ENCODE measurements at regions not wholly inside any gene's neighbourhood (a gene's known extent, or its start where the extent isn't known, plus 50 kb on each side); places are given as distances from the start of the nearest gene placed in this dataset.

GRCh38 chr1:199474738-199475137, 552.8 kb upstream of the NR5A2 start:
- DNase-seq (ENCODE audit: low read depth, low spot score) (no peak), FAIRE-seq (no peak), ATAC-seq (no peak)
- CTCF ChIA-PET: interaction anchor here (1.5 to 2.9 kb wide), 2 partner anchors 10 to 20 kb away, joined by 3 to 9 read pairs; no protein-coding TSS in a partner anchor
- Histone ChIP-seq H4K20me1 (ENCODE audit: control insufficient read depth, insufficient read depth) (no peaks in the 10 kb centered on the region), H3K4me2 (ENCODE audit: control insufficient read depth, insufficient read depth) (no peak overlapping the region), H3K27ac (ENCODE audit: control insufficient read depth, insufficient read depth) (no peak overlapping the region), H3K9me3 (replicated peaks; ENCODE audit: control insufficient read depth, insufficient read depth, low read length) (no peaks in the 10 kb centered on the region), H3K4me3 (no peak overlapping the region), H3K27me3 (replicated peaks in 1 of 2; ENCODE audit: control insufficient read depth in 2 of 2, insufficient read depth in 2 of 2, low read length in 1 of 2) (no peaks in the 10 kb centered on the region), H3K4me1 (ENCODE audit: control insufficient read depth, insufficient read depth, low read length) (no peaks in the 10 kb centered on the region), H3K9ac (ENCODE audit: control insufficient read depth, insufficient read depth, low read length) (no peak overlapping the region), H3K36me3 (ENCODE audit: control insufficient read depth in 2 of 2, insufficient read depth in 2 of 2, low read length in 1 of 2) (no peaks in the 10 kb centered on the region), H3K79me2 (ENCODE audit: control insufficient read depth, insufficient read depth, low read length) (no peaks in the 10 kb centered on the region), H2AFZ (ENCODE audit: control insufficient read depth, low read depth, low read length) (no peak overlapping the region)
- POLR2A ChIA-PET: no interaction called here
- SMC1A ChIA-PET (ENCODE audit: uncharacterized antibody, unreplicated experiment): interaction anchor here (1.1 kb wide), 1 partner anchor 10 kb away, joined by 4 read pairs; no protein-coding TSS in a partner anchor
- WGBS (ENCODE audit: insufficient coverage, insufficient replicate concordance, low lambda C conversion rate, missing lambda C conversion rate): 2% methylated on average over 2 of the region's 2 CpGs
- in situ Hi-C loops (cut with MboI): loop anchor here (25.0 kb wide), 1 partner anchor 712 kb away; no protein-coding TSS in a partner anchor
- no peak for TF ChIP-seq HDAC2 (IDR thresholded peaks at IDR 0.05)
- no peak for TF ChIP-seq EED (IDR thresholded peaks at IDR 0.05; ENCODE audit: low read depth)
- TF ChIP-seq, protein P1, sequence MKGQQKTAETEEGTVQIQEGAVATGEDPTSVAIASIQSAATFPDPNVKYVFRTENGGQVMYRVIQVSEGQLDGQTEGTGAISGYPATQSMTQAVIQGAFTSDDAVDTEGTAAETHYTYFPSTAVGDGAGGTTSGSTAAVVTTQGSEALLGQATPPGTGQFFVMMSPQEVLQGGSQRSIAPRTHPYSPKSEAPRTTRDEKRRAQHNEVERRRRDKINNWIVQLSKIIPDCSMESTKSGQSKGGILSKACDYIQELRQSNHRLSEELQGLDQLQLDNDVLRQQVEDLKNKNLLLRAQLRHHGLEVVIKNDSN (IDR thresholded peaks at IDR 0.05; ENCODE audit: borderline replicate concordance, extremely low read length, insufficient read depth, low read depth, low read length): no peak
- TF ChIP-seq BCLAF1 (IDR thresholded peaks at IDR 0.05): no peak
- no peak for TF ChIP-seq REST (IDR thresholded peaks at IDR 0.05; ENCODE audit: low read depth, low read length)
- TF ChIP-seq, protein P2, sequence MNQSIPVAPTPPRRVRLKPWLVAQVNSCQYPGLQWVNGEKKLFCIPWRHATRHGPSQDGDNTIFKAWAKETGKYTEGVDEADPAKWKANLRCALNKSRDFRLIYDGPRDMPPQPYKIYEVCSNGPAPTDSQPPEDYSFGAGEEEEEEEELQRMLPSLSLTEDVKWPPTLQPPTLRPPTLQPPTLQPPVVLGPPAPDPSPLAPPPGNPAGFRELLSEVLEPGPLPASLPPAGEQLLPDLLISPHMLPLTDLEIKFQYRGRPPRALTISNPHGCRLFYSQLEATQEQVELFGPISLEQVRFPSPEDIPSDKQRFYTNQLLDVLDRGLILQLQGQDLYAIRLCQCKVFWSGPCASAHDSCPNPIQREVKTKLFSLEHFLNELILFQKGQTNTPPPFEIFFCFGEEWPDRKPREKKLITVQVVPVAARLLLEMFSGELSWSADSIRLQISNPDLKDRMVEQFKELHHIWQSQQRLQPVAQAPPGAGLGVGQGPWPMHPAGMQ (IDR thresholded peaks at IDR 0.05; ENCODE audit: borderline replicate concordance): no peak
- TF ChIP-seq ZNF207 (IDR thresholded peaks at IDR 0.05; ENCODE audit: borderline replicate concordance): no peak
- TF ChIP-seq MEF2B (IDR thresholded peaks at IDR 0.05; ENCODE audit: partially characterized antibody, poor library complexity, severe bottlenecking): no peak
- TF ChIP-seq, protein P3, sequence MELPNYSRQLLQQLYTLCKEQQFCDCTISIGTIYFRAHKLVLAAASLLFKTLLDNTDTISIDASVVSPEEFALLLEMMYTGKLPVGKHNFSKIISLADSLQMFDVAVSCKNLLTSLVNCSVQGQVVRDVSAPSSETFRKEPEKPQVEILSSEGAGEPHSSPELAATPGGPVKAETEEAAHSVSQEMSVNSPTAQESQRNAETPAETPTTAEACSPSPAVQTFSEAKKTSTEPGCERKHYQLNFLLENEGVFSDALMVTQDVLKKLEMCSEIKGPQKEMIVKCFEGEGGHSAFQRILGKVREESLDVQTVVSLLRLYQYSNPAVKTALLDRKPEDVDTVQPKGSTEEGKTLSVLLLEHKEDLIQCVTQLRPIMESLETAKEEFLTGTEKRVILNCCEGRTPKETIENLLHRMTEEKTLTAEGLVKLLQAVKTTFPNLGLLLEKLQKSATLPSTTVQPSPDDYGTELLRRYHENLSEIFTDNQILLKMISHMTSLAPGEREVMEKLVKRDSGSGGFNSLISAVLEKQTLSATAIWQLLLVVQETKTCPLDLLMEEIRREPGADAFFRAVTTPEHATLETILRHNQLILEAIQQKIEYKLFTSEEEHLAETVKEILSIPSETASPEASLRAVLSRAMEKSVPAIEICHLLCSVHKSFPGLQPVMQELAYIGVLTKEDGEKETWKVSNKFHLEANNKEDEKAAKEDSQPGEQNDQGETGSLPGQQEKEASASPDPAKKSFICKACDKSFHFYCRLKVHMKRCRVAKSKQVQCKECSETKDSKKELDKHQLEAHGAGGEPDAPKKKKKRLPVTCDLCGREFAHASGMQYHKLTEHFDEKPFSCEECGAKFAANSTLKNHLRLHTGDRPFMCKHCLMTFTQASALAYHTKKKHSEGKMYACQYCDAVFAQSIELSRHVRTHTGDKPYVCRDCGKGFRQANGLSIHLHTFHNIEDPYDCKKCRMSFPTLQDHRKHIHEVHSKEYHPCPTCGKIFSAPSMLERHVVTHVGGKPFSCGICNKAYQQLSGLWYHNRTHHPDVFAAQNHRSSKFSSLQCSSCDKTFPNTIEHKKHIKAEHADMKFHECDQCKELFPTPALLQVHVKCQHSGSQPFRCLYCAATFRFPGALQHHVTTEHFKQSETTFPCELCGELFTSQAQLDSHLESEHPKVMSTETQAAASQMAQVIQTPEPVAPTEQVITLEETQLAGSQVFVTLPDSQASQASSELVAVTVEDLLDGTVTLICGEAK (IDR thresholded peaks at IDR 0.05; ENCODE audit: borderline replicate concordance): no peak
- no peak for TF ChIP-seq KAT2A (conservative IDR thresholded peaks at IDR 0.05; ENCODE audit: control insufficient read depth, low read depth, low read length)
- intact Hi-C loops (cut with micrococcal nuclease; ENCODE audit: unreplicated experiment): no loop called here
- RAD21 ChIA-PET (ENCODE audit: unreplicated experiment): no interaction called here
- no TSS peak for BruUV-seq (replicated peaks)
